ENCODE measurements at regions not wholly inside any gene's neighbourhood (a gene's known extent, or its start where the extent isn't known, plus 50 kb on each side); places are given as distances from the start of the nearest gene placed in this dataset.
"Not testable (repeated sequence)": the region's sequence is repeated elsewhere in the genome, so short reads cannot be mapped to it uniquely, and the experiment has no call there.

GRCh38 chr4:34309383-34309906 is 1934.9 kb downstream of the ARAP2 start:
- in situ Hi-C loops (cut with MboI; ENCODE audit: low pct_unique_long_range_greater_than_20kb, low sequenced_read_pairs), result no loop called here
- no peak for DNase-seq

DNA sequence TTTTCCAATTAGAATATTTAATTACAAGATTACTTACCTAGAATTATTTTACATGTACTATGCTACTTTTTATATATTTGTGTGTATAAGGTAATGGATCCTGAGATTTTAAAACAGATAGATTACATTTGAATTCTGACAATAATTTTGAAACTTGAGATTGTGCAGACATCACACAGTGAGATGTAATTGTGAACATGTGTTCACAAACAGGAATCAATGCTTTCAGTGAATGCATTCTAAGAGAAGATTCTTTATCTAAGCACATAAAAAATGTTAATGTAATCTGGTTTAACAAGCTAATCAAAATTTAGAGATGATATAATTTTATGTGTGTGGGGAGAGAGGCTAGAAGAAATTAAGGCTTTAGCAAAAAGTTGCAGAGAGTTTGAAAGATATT is 1925.5 kb downstream of the ARAP2 start:
- no peak for DNase-seq
- in situ Hi-C loops (cut with MboI; ENCODE audit: low pct_unique_long_range_greater_than_20kb, low sequenced_read_pairs), result no loop called here

GRCh38 chr4:34323549-34324320 is 1920.6 kb downstream of the ARAP2 start:
- in situ Hi-C loops (cut with MboI; ENCODE audit: low pct_unique_long_range_greater_than_20kb, low sequenced_read_pairs), result no loop called here
- no peak for DNase-seq

DNA sequence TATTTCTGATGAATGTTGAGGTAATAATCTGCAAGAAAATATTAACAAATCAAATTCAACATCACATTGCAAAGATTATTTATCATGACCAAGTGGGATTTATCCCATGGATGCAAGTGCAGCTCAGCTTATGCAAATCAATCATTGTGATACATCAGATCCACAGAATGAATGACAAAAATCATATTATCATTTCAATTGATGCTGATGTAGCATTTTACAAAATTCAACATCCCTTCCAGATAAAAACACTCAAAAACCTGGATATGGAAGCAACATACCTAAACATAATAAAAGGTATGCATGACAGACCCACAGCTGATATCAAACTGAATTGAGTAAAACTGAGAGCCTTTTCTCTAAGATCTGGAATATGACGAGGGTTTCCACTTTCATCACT is 1915.4 kb downstream of the ARAP2 start:
- DNase-seq, result no peak
- in situ Hi-C loops (cut with MboI; ENCODE audit: low pct_unique_long_range_greater_than_20kb, low sequenced_read_pairs), result no loop called here

DNA sequence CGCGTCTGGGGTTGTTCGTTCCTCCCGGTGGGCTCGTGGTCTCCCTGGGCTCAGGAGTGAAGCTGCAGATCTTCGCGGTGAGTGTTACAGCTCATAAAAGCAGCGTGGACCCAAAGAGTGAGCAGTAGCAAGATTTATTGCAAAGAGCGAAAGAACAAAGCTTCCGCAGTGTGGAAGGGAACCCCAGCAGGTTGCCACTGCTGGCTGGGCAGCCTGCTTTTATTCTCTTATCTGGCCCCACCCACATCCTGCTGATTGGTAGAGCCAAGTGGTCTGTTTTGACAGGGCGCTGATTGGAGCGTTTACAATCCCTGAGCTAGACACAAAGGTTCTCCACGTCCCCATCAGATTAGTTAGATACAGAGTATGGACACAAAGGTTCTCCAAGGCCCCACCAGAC is 1909.2 kb downstream of the ARAP2 start:
- DNase-seq; in situ Hi-C loops (cut with MboI; ENCODE audit: low pct_unique_long_range_greater_than_20kb, low sequenced_read_pairs): not testable (repeated sequence)

DNA sequence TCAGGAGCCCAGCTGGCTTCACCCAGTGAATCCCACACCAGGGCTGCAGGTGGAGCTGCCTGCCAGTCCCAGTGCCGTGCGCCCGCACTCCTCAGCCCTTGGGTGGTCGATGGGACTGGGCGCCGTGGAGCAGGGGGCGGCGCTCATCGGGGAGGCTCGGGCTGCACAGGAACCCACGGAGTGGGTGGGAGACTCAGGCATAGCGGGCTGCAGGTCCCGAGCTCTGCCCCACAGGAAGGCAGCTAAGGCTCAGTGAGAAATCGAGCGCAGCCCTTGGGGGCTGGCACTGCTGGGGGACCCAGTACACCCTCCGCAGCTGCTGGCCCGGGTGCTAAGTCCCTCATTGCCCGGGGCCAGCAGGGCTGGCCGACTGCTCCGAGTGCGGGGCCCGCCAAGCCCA is 1908.8 kb downstream of the ARAP2 start:
- in situ Hi-C loops (cut with MboI; ENCODE audit: low pct_unique_long_range_greater_than_20kb, low sequenced_read_pairs); DNase-seq: not testable (repeated sequence)

DNA sequence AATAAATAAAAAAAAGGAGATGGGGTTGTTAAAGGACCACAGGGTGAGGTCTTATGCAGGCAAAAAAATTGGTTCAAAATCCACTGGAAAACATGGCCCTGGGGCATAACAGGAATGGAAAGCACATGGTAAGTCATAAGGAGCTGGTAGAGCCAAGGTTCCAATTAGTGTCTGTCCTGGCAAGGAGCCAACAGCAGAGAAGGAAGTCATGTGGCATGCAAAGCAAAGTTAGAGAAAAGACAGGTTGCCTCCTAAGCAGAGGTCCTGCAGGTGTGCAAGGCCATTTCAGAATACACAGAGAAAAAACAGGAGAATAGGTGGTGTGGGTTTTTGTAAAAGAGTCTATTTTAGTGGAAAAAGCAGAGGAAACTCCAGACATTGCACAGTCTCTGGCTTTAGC is 1881.7 kb downstream of the ARAP2 start:
- in situ Hi-C loops (cut with MboI; ENCODE audit: low pct_unique_long_range_greater_than_20kb, low sequenced_read_pairs), result no loop called here
- DNase-seq, result no peak

GRCh38 chr4:34363842-34364241 is 1880.5 kb downstream of the ARAP2 start:
- in situ Hi-C loops (cut with MboI; ENCODE audit: low pct_unique_long_range_greater_than_20kb, low sequenced_read_pairs), result no loop called here

DNA sequence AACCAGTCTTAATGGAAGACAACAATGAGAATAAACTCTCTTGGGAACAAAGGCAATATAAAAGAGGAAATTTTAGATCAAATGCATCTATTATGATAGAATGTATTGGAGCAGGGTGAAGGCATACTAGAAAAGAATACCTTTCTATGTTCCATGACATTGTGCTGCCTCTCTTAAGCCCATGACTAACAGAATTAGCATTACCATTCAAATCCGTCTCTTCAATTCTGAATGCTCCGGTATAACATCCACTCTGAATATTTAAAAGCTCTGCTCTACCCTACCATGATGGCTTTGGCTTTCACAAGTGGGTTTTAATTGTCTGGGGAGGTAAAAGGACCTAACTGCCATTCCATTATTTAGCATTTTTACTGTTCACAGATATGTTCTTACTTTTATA is 1878.4 kb downstream of the ARAP2 start:
- no peak for DNase-seq
- in situ Hi-C loops (cut with MboI; ENCODE audit: low pct_unique_long_range_greater_than_20kb, low sequenced_read_pairs), result no loop called here

More at GRCh38 chr4:34363842-34364241, 1880.5 kb downstream of the ARAP2 start:
- DNase-seq, result no peak

GRCh38 chr4:34371676-34372075 is 1872.6 kb downstream of the ARAP2 start:
- in situ Hi-C loops (cut with MboI; ENCODE audit: low pct_unique_long_range_greater_than_20kb, low sequenced_read_pairs), result no loop called here
- no peak for DNase-seq

- in situ Hi-C loops (cut with MboI; ENCODE audit: low pct_unique_long_range_greater_than_20kb, low sequenced_read_pairs), result no loop called here
- no peak for DNase-seq
Observed at GRCh38 chr4:34372815-34373214, 1871.5 kb downstream of the ARAP2 start.

GRCh38 chr4:34373456-34373855 is 1870.9 kb downstream of the ARAP2 start:
- no peak for DNase-seq
- in situ Hi-C loops (cut with MboI; ENCODE audit: low pct_unique_long_range_greater_than_20kb, low sequenced_read_pairs), result no loop called here

DNA sequence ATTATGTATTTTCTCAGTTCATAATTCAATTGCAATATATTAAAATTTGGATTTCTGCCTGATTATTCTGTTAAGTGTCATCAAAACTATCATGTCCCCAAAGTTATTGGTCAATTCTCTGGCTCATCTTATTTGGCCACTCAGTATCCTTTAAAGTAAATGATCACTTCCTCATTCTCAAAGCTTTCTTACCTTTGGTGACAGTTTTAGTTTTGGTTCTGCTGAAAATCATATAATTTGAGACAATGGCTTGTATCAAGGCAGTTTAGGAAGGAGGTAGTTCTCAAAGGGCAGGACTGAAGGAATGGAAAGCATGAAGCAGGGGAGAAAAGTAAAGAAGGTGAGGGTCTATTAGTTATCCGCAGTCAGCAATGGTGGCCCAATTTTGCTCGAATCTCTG is 1832.1 kb downstream of the ARAP2 start:
- DNase-seq, result no peak

DNA sequence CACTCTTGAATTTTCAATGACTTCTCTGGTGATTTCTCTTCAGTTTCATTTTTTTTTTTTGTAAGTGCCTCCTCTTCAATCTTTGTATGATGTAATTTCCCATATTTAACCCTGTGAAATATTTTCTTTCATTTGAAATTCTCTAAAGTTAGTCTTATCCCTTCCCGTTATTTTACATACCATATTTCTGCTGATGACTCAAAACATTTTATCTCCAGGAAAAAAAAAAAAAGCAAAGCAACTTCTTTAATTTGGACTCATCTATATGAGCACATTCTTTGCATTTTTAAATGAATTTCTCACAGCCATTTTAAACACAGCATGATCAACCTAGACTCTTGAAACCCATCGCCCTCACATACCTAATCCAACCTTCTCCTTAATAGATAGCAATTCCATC is 1831.4 kb downstream of the ARAP2 start:
- in situ Hi-C loops (cut with MboI; ENCODE audit: low pct_unique_long_range_greater_than_20kb, low sequenced_read_pairs), result no loop called here
- DNase-seq, result no peak

More for the DNA sequence above, 1832.1 kb downstream of the ARAP2 start:
- in situ Hi-C loops (cut with MboI; ENCODE audit: low pct_unique_long_range_greater_than_20kb, low sequenced_read_pairs), result no loop called here

GRCh38 chr4:34417160-34417559 is 1827.2 kb downstream of the ARAP2 start:
- no peak for DNase-seq
- in situ Hi-C loops (cut with MboI; ENCODE audit: low pct_unique_long_range_greater_than_20kb, low sequenced_read_pairs), result no loop called here

- DNase-seq, result no peak
- in situ Hi-C loops (cut with MboI; ENCODE audit: low pct_unique_long_range_greater_than_20kb, low sequenced_read_pairs), result no loop called here
Observed at GRCh38 chr4:34419871-34420270, 1824.4 kb downstream of the ARAP2 start.

GRCh38 chr4:34422472-34423175 is 1821.7 kb downstream of the ARAP2 start:
- in situ Hi-C loops (cut with MboI; ENCODE audit: low pct_unique_long_range_greater_than_20kb, low sequenced_read_pairs), result no loop called here

DNA sequence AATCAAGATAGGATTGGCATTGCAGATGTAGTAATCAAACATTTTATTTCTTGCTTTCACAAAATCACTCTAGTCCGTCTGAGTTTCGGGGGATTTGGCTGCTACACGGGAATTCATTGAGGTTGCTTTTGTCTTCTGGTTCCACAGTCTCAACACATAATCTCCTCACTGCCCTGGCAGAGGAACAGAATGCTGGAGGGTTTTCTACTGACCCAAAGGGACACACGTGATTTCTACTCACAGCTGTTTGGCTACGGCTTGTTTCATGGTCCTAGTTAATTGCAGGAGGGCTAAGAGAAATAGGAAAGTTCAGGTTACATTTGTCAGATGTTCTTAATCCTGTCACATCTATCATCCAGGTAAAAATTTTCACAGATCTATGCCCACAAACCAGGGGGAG is 1811.6 kb downstream of the ARAP2 start:
- in situ Hi-C loops (cut with MboI; ENCODE audit: low pct_unique_long_range_greater_than_20kb, low sequenced_read_pairs), result no loop called here
- DNase-seq, result no peak

More at GRCh38 chr4:34422472-34423175, 1821.7 kb downstream of the ARAP2 start:
- DNase-seq, result no peak

DNA sequence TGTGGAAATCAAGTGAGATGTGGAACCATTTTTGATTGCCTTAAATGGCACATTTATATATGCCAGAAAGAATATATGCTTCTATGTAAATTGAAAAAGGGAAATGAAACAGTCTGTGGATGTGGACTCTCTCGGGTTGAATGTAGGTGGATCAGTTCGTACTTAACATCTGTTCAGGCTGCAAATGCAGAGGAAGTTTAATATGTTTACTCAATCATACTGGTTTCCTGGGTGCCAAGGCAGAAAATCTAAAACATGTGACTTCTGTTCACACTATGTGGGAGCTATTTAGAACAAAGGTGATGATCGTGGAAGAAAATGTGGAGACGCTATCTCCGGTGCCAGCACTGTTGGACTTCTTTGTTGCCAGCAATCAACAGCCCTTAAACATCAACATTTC is 1809.9 kb downstream of the ARAP2 start:
- in situ Hi-C loops (cut with MboI; ENCODE audit: low pct_unique_long_range_greater_than_20kb, low sequenced_read_pairs); DNase-seq: not testable (repeated sequence)

GRCh38 chr4:34464196-34464595 is 1780.1 kb downstream of the ARAP2 start:
- no peak for DNase-seq
- in situ Hi-C loops (cut with MboI; ENCODE audit: low pct_unique_long_range_greater_than_20kb, low sequenced_read_pairs), result no loop called here
